ENCODE measurements at regions not wholly inside any gene's neighbourhood (a gene's known extent, or its start where the extent isn't known, plus 50 kb on each side); places are given as distances from the start of the nearest gene placed in this dataset.

DNA sequence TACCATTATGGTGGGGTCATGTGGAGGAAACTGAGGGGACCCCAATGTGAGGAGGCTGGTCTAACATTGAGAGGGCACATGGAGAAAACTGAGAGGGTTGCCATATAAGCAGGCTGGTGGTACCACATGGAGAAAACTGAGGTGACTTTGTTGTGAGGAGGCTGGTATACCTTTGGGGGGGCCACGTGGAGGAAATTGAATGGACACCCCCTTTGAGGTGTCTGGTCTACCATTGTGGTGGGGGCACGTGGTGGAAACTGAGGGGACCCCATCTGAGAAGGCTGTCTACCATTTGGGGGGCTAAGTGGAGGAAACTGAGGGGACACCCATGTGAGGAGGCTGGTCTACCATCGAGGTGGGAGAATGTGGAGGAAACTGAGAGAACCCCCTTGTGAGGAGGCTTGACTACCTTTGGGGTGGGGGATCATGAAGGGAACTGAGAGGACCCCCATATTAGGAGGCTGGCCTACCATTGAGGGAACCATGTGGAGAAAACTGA is 163.8 kb downstream of the FBLN2 start:
- peaks cover 37% of the 10 kb centered on the region for H3K27me3 Mint-ChIP-seq (ENCODE audit: unreplicated experiment)
- H3K36me3 Mint-ChIP-seq (ENCODE audit: unreplicated experiment): peaks cover 58% of the 10 kb centered on the region
- no peak overlapping the region for H3K27ac Mint-ChIP-seq (ENCODE audit: unreplicated experiment)
- peaks cover 23% of the 10 kb centered on the region for H3K9me3 Mint-ChIP-seq (ENCODE audit: unreplicated experiment)
- peak; percentile 4 for DNase-seq
- H3K4me1 Mint-ChIP-seq (ENCODE audit: low read depth, unreplicated experiment): no peaks in the 10 kb centered on the region
- TF ChIP-seq, protein P1, sequence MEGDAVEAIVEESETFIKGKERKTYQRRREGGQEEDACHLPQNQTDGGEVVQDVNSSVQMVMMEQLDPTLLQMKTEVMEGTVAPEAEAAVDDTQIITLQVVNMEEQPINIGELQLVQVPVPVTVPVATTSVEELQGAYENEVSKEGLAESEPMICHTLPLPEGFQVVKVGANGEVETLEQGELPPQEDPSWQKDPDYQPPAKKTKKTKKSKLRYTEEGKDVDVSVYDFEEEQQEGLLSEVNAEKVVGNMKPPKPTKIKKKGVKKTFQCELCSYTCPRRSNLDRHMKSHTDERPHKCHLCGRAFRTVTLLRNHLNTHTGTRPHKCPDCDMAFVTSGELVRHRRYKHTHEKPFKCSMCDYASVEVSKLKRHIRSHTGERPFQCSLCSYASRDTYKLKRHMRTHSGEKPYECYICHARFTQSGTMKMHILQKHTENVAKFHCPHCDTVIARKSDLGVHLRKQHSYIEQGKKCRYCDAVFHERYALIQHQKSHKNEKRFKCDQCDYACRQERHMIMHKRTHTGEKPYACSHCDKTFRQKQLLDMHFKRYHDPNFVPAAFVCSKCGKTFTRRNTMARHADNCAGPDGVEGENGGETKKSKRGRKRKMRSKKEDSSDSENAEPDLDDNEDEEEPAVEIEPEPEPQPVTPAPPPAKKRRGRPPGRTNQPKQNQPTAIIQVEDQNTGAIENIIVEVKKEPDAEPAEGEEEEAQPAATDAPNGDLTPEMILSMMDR (IDR thresholded peaks at IDR 0.05; ENCODE audit: partially characterized antibody, unreplicated experiment): no peak
- no peak overlapping the region for H3K4me3 Mint-ChIP-seq (ENCODE audit: unreplicated experiment)

DNA sequence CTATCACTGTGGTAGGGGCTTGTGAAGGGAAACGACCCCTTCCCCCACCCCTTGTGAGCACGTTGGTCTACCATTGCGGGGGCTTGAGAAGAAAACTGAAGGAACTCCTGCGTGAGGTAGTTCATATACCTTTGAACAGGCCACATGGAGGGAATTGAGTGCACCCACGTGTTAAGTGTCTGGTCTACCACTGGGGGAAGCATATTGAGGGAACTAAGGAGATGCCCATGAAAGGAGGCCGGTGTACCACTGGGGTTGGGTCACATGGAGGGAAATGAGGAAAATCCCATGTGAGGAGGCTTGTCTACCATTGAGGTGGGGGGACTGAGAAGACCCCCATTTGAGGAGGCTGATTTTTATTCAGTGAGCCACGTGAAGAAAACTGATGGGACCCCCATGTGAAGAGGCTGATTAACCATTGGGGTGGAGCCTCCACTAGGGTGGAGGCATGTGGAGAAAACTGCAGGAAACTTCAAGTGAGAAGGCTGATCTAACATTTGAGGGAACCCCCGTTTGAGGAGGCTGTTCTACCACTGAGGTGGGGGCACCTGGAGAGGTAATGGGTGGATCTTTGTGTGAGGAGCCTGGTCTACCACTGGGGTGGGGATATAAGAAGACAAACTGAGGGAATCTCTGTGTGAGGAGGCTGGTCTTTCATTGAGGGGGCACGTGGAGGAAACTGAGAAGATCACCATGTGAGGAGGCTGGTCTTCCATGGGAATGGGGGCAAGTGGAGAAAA is 163.2 kb downstream of the FBLN2 start:
- Mint-ChIP-seq H3K27me3 (ENCODE audit: unreplicated experiment) (peaks cover 43% of the 10 kb centered on the region), H3K4me1 (ENCODE audit: low read depth, unreplicated experiment) (no peaks in the 10 kb centered on the region)

DNA sequence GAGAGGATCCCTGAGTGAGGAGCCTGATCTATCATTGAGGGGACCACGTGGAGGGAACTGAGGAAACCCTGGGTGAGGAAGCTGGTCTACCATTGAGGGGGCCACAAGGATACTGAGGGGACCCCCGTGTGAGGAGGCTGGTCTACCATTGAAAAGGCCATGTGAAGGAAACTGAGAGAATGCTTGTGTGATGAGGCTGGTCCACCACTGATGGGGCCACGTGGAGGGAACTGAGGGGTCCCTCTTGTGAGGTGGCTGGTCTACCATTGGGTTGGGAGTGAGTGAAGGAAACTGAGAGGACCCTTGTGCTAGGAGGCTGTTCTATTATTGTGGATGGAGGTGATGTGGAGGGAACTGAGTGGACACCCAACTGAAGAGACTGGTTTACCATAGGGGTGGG is 161.3 kb downstream of the FBLN2 start:
- DNase-seq: no peak
- Mint-ChIP-seq H3K27me3 (ENCODE audit: unreplicated experiment) (peaks cover 49% of the 10 kb centered on the region), H3K4me1 (ENCODE audit: low read depth, unreplicated experiment) (no peaks in the 10 kb centered on the region), H3K36me3 (ENCODE audit: unreplicated experiment) (peaks cover 70% of the 10 kb centered on the region), H3K4me3 (ENCODE audit: unreplicated experiment) (no peak overlapping the region), H3K27ac (ENCODE audit: unreplicated experiment) (no peak overlapping the region), H3K9me3 (ENCODE audit: unreplicated experiment) (peaks cover 28% of the 10 kb centered on the region)
- TF ChIP-seq, protein P1 (IDR thresholded peaks at IDR 0.05; ENCODE audit: partially characterized antibody, unreplicated experiment): no peak

More for the DNA sequence above, 163.2 kb downstream of the FBLN2 start:
- no peak for DNase-seq
- no peak overlapping the region for H3K27ac Mint-ChIP-seq (ENCODE audit: unreplicated experiment)
- peaks cover 24% of the 10 kb centered on the region for H3K9me3 Mint-ChIP-seq (ENCODE audit: unreplicated experiment)
- H3K36me3 Mint-ChIP-seq (ENCODE audit: unreplicated experiment): peaks cover 65% of the 10 kb centered on the region
- TF ChIP-seq, protein P1 (IDR thresholded peaks at IDR 0.05; ENCODE audit: partially characterized antibody, unreplicated experiment): no peak
- H3K4me3 Mint-ChIP-seq (ENCODE audit: unreplicated experiment): no peak overlapping the region

DNA sequence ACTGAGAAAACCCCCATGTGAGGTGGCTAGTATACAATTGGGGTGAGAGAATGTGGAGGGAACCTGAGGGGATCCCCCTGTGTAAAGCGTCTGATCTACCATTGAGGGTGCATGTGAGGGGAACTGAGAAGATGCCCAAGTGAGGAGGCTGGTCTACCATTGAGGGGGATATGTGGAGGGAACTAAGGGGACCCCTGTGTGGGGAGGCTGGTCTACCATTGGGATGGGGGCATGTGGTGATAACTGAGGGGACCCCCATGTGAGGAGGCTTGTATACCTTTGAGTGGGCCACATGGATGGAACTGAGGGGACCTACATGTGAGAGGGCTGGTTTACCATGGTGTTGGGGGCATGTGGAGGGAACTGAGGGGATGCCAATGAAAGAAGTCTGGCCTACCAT is 160.8 kb downstream of the FBLN2 start:
- Mint-ChIP-seq H3K27me3 (ENCODE audit: unreplicated experiment) (peaks cover 47% of the 10 kb centered on the region), H3K4me1 (ENCODE audit: low read depth, unreplicated experiment) (no peaks in the 10 kb centered on the region), H3K36me3 (ENCODE audit: unreplicated experiment) (peaks cover 76% of the 10 kb centered on the region), H3K9me3 (ENCODE audit: unreplicated experiment) (peaks cover 29% of the 10 kb centered on the region), H3K27ac (ENCODE audit: unreplicated experiment) (no peak overlapping the region), H3K4me3 (ENCODE audit: unreplicated experiment) (no peak overlapping the region)
- DNase-seq: no peak
- TF ChIP-seq, protein P1 (IDR thresholded peaks at IDR 0.05; ENCODE audit: partially characterized antibody, unreplicated experiment): no peak

DNA sequence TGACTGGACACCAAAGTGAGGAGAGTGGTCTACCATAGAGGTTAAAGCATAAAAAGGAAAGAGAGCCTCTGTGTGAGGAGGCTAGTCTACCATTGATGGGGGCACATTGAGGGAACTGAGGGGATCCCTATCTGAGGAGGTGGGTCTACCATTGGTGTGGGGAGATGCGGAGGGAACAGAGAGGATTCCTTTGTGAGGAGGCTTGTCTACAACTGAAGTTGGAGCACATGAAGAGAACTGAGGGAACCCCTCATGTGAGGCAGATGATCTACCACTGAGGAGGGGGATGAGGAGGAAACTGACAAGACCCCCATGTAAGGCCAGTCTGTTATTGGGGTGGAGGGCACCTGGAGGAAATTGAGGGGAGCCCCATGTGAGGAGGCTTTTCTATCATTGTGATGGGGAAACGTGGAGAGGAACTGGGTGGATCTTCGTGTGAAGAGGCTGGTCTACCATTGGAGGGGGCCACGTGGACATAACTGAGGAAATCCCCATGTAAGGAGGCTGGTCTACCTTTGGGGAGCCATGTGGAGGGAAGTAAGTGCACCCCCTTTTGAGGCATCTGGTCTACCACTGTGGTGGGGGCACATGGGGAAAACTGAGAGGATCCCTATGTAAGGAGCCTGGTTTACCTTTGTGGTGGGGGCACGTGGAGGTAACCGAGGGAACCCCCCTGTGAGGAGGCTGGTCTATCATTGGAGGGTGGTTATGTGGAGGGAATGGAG is 160.1 kb downstream of the FBLN2 start:
- Mint-ChIP-seq H3K27me3 (ENCODE audit: unreplicated experiment) (peaks cover 47% of the 10 kb centered on the region), H3K9me3 (ENCODE audit: unreplicated experiment) (peaks cover 29% of the 10 kb centered on the region), H3K27ac (ENCODE audit: unreplicated experiment) (no peak overlapping the region), H3K36me3 (ENCODE audit: unreplicated experiment) (peaks cover 75% of the 10 kb centered on the region), H3K4me3 (ENCODE audit: unreplicated experiment) (no peak overlapping the region), H3K4me1 (ENCODE audit: low read depth, unreplicated experiment) (no peaks in the 10 kb centered on the region)
- no peak for DNase-seq
- TF ChIP-seq, protein P1 (IDR thresholded peaks at IDR 0.05; ENCODE audit: partially characterized antibody, unreplicated experiment): no peak

Measured in glutamatergic neuron (in vitro differentiated cells).